Smooth muscle cell (in vitro differentiated cells): ENCODE measurements at regions not wholly inside any gene's neighbourhood (a gene's known extent, or its start where the extent isn't known, plus 50 kb on each side); places are given as distances from the start of the nearest gene placed in this dataset.

Experiments
- DNase-seq: peaks from one replicate; lab custom pipeline; 2025; ENCODE audit not compliant: unreplicated experiment; lab: John Stamatoyannopoulos, UW
- H2AFZ ChIP-seq: fragments of 200-600 bp; sonication (generic); 2 replicates; pipeline ENCODE4 v1.6.0; 2016; ENCODE audit warnings: antibody characterized with exemption, low read depth, mild to moderate bottlenecking
- H3F3A ChIP-seq: fragments of 200-600 bp; sonication (generic); 2 replicates; pipeline ENCODE4 v1.6.0; 2017; ENCODE audit warnings: antibody characterized with exemption, low read depth
- H3K27ac ChIP-seq: fragments of 200-600 bp; sonication (generic); 2 replicates; pipeline ENCODE4 v1.5.1; 2016; ENCODE audit warnings: low read depth, mild to moderate bottlenecking
- H3K27me3 ChIP-seq: fragments of 200-600 bp; sonication (generic); 2 replicates; pipeline ENCODE4 v1.6.1; 2016; ENCODE audit warnings: low read depth, mild to moderate bottlenecking
- H3K36me3 ChIP-seq: fragments of 200-600 bp; sonication (generic); 2 replicates; pipeline ENCODE4 v1.5.1; 2016; ENCODE audit warnings: low read depth
- H3K4me1 ChIP-seq: fragments of 200-600 bp; sonication (generic); 2 replicates; pipeline ENCODE4 v1.5.1; 2016; ENCODE audit warnings: low read depth
- H3K4me2 ChIP-seq: fragments of 200-600 bp; sonication (generic); 2 replicates; pipeline ENCODE4 v1.6.0; 2016; ENCODE audit warnings: mild to moderate bottlenecking
- H3K4me3 ChIP-seq: fragments of 200-600 bp; sonication (generic); 2 replicates; pipeline ENCODE4 v1.5.1; 2016; ENCODE audit warnings: mild to moderate bottlenecking
- H3K79me2 ChIP-seq: fragments of 200-600 bp; sonication (generic); 2 replicates; pipeline ENCODE4 v1.6.0; 2016; ENCODE audit warnings: low read depth, mild to moderate bottlenecking
- H3K9ac ChIP-seq: fragments of 200-600 bp; sonication (generic); 2 replicates; pipeline ENCODE4 v1.6.0; 2016; ENCODE audit warnings: low read depth
- H3K9me3 ChIP-seq: fragments of 200-600 bp; sonication (generic); replicated peaks from 2 replicates; pipeline ENCODE4 v1.5.1; 2016; ENCODE audit warnings: low read depth
- H4K20me1 ChIP-seq: fragments of 200-600 bp; sonication (generic); 2 replicates; pipeline ENCODE4 v1.6.0; 2016; ENCODE audit warnings: low read depth
- CTCF ChIP-seq: fragments of 200-600 bp; sonication (generic); IDR thresholded peaks from 2 replicates; pipeline ENCODE4 v1.5.1; 2017; ENCODE audit warnings: borderline replicate concordance, mild to moderate bottlenecking, antibody characterized with exemption; ENCODE audit not compliant: insufficient read depth, poor library complexity, severe bottlenecking
- WGBS: methylation state at CpG from one replicate; pipeline ENCODE4 v1.1.7; 2016; ENCODE audit warnings: low lambda C conversion rate; 5-methylcytosine and 5-hydroxymethylcytosine counted together

- TF ChIP-seq CTCF, result no peak
- no peak for DNase-seq
These were observed 258.3 kb downstream of the ATG4C start for GRCh38 chr1:63042278-63042677.

DNA sequence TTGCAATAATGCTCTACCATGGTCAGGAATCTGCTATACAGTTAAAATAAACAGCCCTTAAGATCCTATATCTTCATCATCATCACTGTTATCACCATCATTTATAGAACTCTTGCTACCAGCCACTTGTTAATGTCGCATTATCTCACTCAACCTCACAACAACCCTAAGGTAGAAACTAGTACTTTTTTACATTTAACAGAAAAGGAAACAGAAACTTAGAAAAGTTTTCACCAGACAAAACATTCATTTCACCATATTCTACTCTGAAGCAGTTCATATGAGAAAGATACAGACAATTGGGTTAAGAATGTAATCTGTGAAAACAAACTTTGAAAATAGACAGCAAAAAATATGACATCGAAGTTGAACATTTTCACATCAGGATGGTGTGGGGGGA, 262.6 kb downstream of the ATG4C start:
- Histone ChIP-seq H3K4me1 (no peaks in the 10 kb centered on the region), H3K27ac (no peak overlapping the region), H4K20me1 (no peaks in the 10 kb centered on the region), H2AFZ (no peak overlapping the region), H3K79me2 (no peaks in the 10 kb centered on the region), H3K4me3 (no peak overlapping the region), H3K9me3 (no peaks in the 10 kb centered on the region), H3F3A (no peaks in the 10 kb centered on the region), H3K9ac (no peak overlapping the region), H3K4me2 (no peak overlapping the region), H3K36me3 (no peaks in the 10 kb centered on the region), H3K27me3 (peaks cover 8% of the 10 kb centered on the region)
- WGBS, result 88% methylated on average over 2 of the region's 2 CpGs
- TF ChIP-seq CTCF, result no peak
- DNase-seq, result no peak

More at GRCh38 chr1:63042278-63042677, 258.3 kb downstream of the ATG4C start:
- H3K9ac ChIP-seq, result no peak overlapping the region
- H4K20me1 ChIP-seq, result no peaks in the 10 kb centered on the region
- no peak overlapping the region for H2AFZ ChIP-seq
- H3K9me3 ChIP-seq, result no peaks in the 10 kb centered on the region
- H3K4me2 ChIP-seq, result no peak overlapping the region
- 26% methylated on average over 4 of the region's 4 CpGs for WGBS
- H3K4me3 ChIP-seq, result no peak overlapping the region
- no peaks in the 10 kb centered on the region for H3K4me1 ChIP-seq
- no peaks in the 10 kb centered on the region for H3K79me2 ChIP-seq
- H3K27me3 ChIP-seq, result peaks cover 1% of the 10 kb centered on the region
- H3K36me3 ChIP-seq, result no peaks in the 10 kb centered on the region
- H3F3A ChIP-seq, result no peaks in the 10 kb centered on the region
- H3K27ac ChIP-seq, result no peak overlapping the region

DNA sequence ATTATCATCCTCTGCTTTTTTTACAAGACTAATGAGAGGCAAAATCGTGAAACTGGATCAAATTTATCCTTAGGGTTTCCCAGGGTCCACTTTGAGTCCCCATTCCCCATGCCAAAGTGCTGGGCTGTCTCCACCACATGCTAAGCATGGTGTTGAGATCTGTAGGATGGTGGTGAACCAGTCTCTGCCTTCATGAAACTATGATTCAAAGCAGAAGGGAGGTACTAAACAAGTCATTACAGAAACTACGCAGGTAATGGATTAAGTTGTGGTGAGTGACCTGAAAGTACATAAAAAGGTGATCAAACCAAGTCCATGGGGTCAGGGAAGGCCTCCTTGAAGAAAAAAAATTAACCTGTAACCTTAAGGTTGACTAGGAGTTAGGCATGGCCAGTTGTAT, 265.2 kb downstream of the ATG4C start:
- TF ChIP-seq CTCF, result no peak
- H2AFZ ChIP-seq, result no peak overlapping the region
- 85% methylated on average over 2 of the region's 2 CpGs for WGBS
- H4K20me1 ChIP-seq, result no peaks in the 10 kb centered on the region
- H3K9ac ChIP-seq, result no peak overlapping the region
- no peak overlapping the region for H3K4me3 ChIP-seq
- H3K4me2 ChIP-seq, result no peak overlapping the region
- H3K36me3 ChIP-seq, result no peaks in the 10 kb centered on the region
- peaks cover 8% of the 10 kb centered on the region for H3K27me3 ChIP-seq
- no peak overlapping the region for H3K27ac ChIP-seq
- no peaks in the 10 kb centered on the region for H3F3A ChIP-seq
- no peaks in the 10 kb centered on the region for H3K9me3 ChIP-seq
- no peak for DNase-seq
- H3K4me1 ChIP-seq, result no peaks in the 10 kb centered on the region
- H3K79me2 ChIP-seq, result no peaks in the 10 kb centered on the region

- 79% methylated on average over 5 of the region's 5 CpGs for WGBS
- Histone ChIP-seq H3K4me3 (no peak overlapping the region), H3F3A (no peaks in the 10 kb centered on the region), H4K20me1 (no peaks in the 10 kb centered on the region), H3K4me2 (no peak overlapping the region), H3K79me2 (no peaks in the 10 kb centered on the region), H3K9ac (no peak overlapping the region), H3K27me3 (peaks cover 8% of the 10 kb centered on the region), H3K36me3 (no peaks in the 10 kb centered on the region), H3K4me1 (no peaks in the 10 kb centered on the region), H3K9me3 (no peaks in the 10 kb centered on the region), H3K27ac (no peak overlapping the region), H2AFZ (no peak overlapping the region)
- DNase-seq, result no peak
- TF ChIP-seq CTCF, result no peak
These were observed 267.4 kb downstream of the ATG4C start for GRCh38 chr1:63051356-63051755.
